IMR-90 (cell line): ENCODE measurements at regions not wholly inside any gene's neighbourhood (a gene's known extent, or its start where the extent isn't known, plus 50 kb on each side); places are given as distances from the start of the nearest gene placed in this dataset.

Experiments
- ATAC-seq: fragments of 200-7000 bp; cut with Tn5 transposase; 2 replicates; pipeline ENCODE4 v1.9.1; 2020; ENCODE audit warnings: low read depth, mild to moderate bottlenecking, moderate library complexity
- BruUV-seq: library from RNA; stranded (reverse); fragments of 400-500 nt; replicated peaks from 2 replicates; lab custom pipeline; 2021; lab: Mats Ljungman, UMichigan
- CTCF ChIA-PET: fragments of 300-600 bp; formaldehyde crosslinking; extraction: SDS; loops from one replicate; lab custom pipeline; 2021; ENCODE audit warnings: antibody characterized with exemption; lab: Yijun Ruan, JAX
- POLR2A ChIA-PET: fragments of 300-600 bp; sonication (Branson Sonifier 250); formaldehyde crosslinking; loops from one replicate; lab custom pipeline; 2022; ENCODE audit warnings: antibody characterized with exemption; ENCODE audit not compliant: unreplicated experiment; lab: Charles Lee
- DNase-seq: peaks from one replicate; pipeline ENCODE4 v3.0.0; 2013
- H2AFZ ChIP-seq: replicated peaks from 2 replicates; pipeline ENCODE3; 2013; ENCODE audit warnings: low read length, mild to moderate bottlenecking; ENCODE audit not compliant: poor library complexity
- H2AK5ac ChIP-seq: 2 replicates; pipeline ENCODE4 v1.6.1; 2013; ENCODE audit warnings: low read depth, low read length, inconsistent platforms
- H2AK9ac ChIP-seq: replicated peaks from 2 replicates; pipeline ENCODE3; 2013; ENCODE audit warnings: mild to moderate bottlenecking, low read depth, low read length, moderate library complexity; ENCODE audit not compliant: poor library complexity
- H2BK120ac ChIP-seq: 2 replicates; pipeline ENCODE4 v1.6.1; 2013; ENCODE audit warnings: low read depth, low read length, inconsistent platforms
- H2BK15ac ChIP-seq: 3 replicates; pipeline ENCODE4 v1.6.1; 2013; ENCODE audit warnings: low read depth, low read length, inconsistent platforms
- H2BK20ac ChIP-seq: 2 replicates; pipeline ENCODE4 v1.6.1; 2013; ENCODE audit warnings: low read depth, mild to moderate bottlenecking, inconsistent platforms, low read length, moderate library complexity
- H2BK5ac ChIP-seq: 2 replicates; pipeline ENCODE4 v1.6.1; 2013; ENCODE audit warnings: mild to moderate bottlenecking, low read depth, low read length, inconsistent platforms; ENCODE audit not compliant: poor library complexity, severe bottlenecking
- H3K14ac ChIP-seq: replicated peaks from 2 replicates; pipeline ENCODE4 v1.6.1; 2013; ENCODE audit warnings: low read depth, low read length, inconsistent platforms
- H3K18ac ChIP-seq: 2 replicates; pipeline ENCODE4 v1.6.1; 2013; ENCODE audit warnings: low read depth, low read length, control low read depth
- H3K23ac ChIP-seq: 2 replicates; pipeline ENCODE4 v1.6.1; 2013; ENCODE audit warnings: low read depth, low read length, inconsistent platforms
- H3K27ac ChIP-seq: 2 replicates; pipeline ENCODE4 v1.5.1; 2013; ENCODE audit warnings: mild to moderate bottlenecking, control low read depth, low read length; ENCODE audit not compliant: insufficient read depth
- H3K27me3 ChIP-seq: 2 replicates; pipeline ENCODE4 v1.6.1; 2013; ENCODE audit warnings: low read length; ENCODE audit not compliant: control insufficient read depth, insufficient read depth
- H3K36me3 ChIP-seq: 2 replicates; pipeline ENCODE4 v1.6.1; 2013; ENCODE audit warnings: low read length, mixed read lengths; ENCODE audit not compliant: control insufficient read depth, insufficient read depth
- H3K4ac ChIP-seq: 2 replicates; pipeline ENCODE4 v1.6.1; 2013; ENCODE audit warnings: low read depth, low read length, inconsistent platforms
- H3K4me1 ChIP-seq: 2 replicates; pipeline ENCODE4 v1.6.1; 2013; ENCODE audit warnings: low read length, mixed read lengths; ENCODE audit not compliant: control insufficient read depth, insufficient read depth
- H3K4me2 ChIP-seq: 2 replicates; pipeline ENCODE4 v1.6.1; 2013; ENCODE audit warnings: low read depth, mild to moderate bottlenecking, control low read depth, low read length, moderate library complexity
- H3K4me3 ChIP-seq: 2 replicates; pipeline ENCODE4 v1.5.1; 2013; ENCODE audit warnings: low read depth, mild to moderate bottlenecking, control low read depth, low read length, moderate library complexity; ENCODE audit not compliant: insufficient read depth
- H3K56ac ChIP-seq: 2 replicates; pipeline ENCODE4 v1.6.1; 2013; ENCODE audit warnings: low read length, inconsistent platforms; ENCODE audit not compliant: insufficient read depth; ENCODE audit errors: extremely low read depth
- H3K79me1 ChIP-seq, 2 experiments: 2 replicates each; pipeline ENCODE4 v1.6.1; 2013; ENCODE audit warnings: low read length in 2 of 2, inconsistent platforms in 1 of 2, low read depth in 1 of 2
- H3K9ac ChIP-seq: 2 replicates; pipeline ENCODE4 v1.6.1; 2013; ENCODE audit warnings: low read depth, low read length, control low read depth
- H3K9me1 ChIP-seq: 2 replicates; pipeline ENCODE4 v1.6.1; 2013; ENCODE audit warnings: low read length, inconsistent platforms; ENCODE audit not compliant: insufficient read depth
- H3K9me3 ChIP-seq: 2 replicates; pipeline ENCODE4 v1.6.1; 2013; ENCODE audit warnings: low read length; ENCODE audit not compliant: control insufficient read depth, insufficient read depth
- H4K20me1 ChIP-seq: 2 replicates; pipeline ENCODE4 v1.6.1; 2013; ENCODE audit warnings: low read length, inconsistent platforms; ENCODE audit not compliant: insufficient read depth
- H4K5ac ChIP-seq: 2 replicates; pipeline ENCODE4 v1.6.1; 2013; ENCODE audit warnings: mild to moderate bottlenecking, low read depth, low read length, control low read depth
- H4K8ac ChIP-seq, 2 experiments: 2 replicates each; pipeline ENCODE4 v1.6.1; 2013; ENCODE audit warnings: low read depth in 2 of 2, low read length in 2 of 2, control low read depth in 1 of 2, inconsistent platforms in 1 of 2
- H4K91ac ChIP-seq: 2 replicates; pipeline ENCODE4 v1.6.1; 2013; ENCODE audit warnings: low read depth, low read length, inconsistent platforms; ENCODE audit not compliant: insufficient read depth
- CEBPB ChIP-seq: IDR thresholded peaks from 2 replicates; pipeline ENCODE4 v1.6.1; 2012; ENCODE audit warnings: low read depth, low read length, improper control_type of control experiment
- FOS ChIP-seq: fragments of 150-350 bp; IDR thresholded peaks from 2 replicates; pipeline ENCODE4 v1.6.1; 2016; ENCODE audit warnings: low read depth, low read length
- WGBS, 2 experiments: methylation state at CpG; one replicate each; pipeline versions ENCODE4 v1.1.5 to v1.1.7; 2013; ENCODE audit warnings: missing lambda C conversion rate in 2 of 2; ENCODE audit not compliant: insufficient read length in 1 of 2; ENCODE audit errors: extremely low coverage in 2 of 2; 5-methylcytosine and 5-hydroxymethylcytosine counted together
- dilution Hi-C: fragments of 300-500 bp; cut with HindIII; formaldehyde crosslinking; loops from one replicate; pipeline ENCODE4 v1.14.3; 2018; ENCODE audit warnings: low sequenced_read_pairs; ENCODE audit not compliant: unreplicated experiment
- in situ Hi-C: fragments of 300-500 bp; cut with MboI; formaldehyde crosslinking; loops from 3 replicates; pipeline ENCODE4 v1.14.3; 2019; ENCODE audit warnings: low sequenced_read_pairs, inconsistent platforms, mixed read lengths
- intact Hi-C: fragments of 100-400 bp; cut with micrococcal nuclease; formaldehyde crosslinking; loops from 2 replicates; pipeline ENCODE4 v1.10.0; 2022

DNA sequence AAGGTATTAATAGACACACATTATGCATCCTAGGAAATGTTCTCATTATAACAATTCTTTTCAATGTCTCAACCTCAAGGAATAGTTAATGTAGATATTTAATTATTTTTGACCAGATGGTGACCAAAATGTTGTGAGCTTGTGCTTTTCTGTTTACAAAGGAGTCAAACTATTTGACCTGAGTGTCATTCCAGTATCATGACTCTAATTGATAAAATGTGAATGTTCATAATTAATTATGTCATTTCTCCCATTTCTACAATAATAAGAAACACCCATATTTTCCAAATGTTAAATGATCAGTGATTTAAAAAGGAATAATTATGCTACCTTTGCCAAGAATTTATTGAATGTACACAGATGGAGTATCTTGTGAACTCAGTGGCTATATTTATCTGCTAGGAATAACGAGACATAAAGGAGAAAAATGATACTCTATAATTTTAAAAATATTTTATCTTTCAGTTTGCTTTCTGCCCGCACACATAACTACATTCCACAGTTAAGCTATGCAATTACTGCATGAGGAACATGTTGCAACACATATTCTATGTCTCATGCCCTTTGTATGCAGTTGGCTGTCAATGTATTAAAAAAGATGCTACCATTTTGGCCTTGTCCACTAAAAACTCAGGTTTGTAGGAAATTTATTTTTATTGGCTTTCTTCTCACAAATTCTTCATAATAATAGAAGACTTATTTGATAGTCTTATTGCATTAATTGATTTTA, 376.7 kb upstream of the CCDC179 start:
- no peaks in the 10 kb centered on the region; the same call in 1 of the 2 replicates for H3K4me1 ChIP-seq
- H3K79me1 ChIP-seq = no peaks in the 10 kb centered on the region
- no peak overlapping the region for H2BK15ac ChIP-seq
- no peak overlapping the region for H3K4me3 ChIP-seq
- no peak overlapping the region for H2BK20ac ChIP-seq
- no peak overlapping the region for H2AK5ac ChIP-seq
- H4K20me1 ChIP-seq = no peaks in the 10 kb centered on the region
- ChIA-PET POLR2A (interaction anchor here (0.6 kb wide), 1 partner anchor 1542 kb away, joined by 3 read pairs; no protein-coding TSS in a partner anchor), CTCF (interaction anchor here (1.3 kb wide), 1 partner anchor 10 kb away, joined by 3 read pairs; no protein-coding TSS in a partner anchor)
- no peak overlapping the region for H4K91ac ChIP-seq
- H3K4ac ChIP-seq = no peak overlapping the region
- H3K9me1 ChIP-seq = no peaks in the 10 kb centered on the region
- H3K4me2 ChIP-seq = no peak overlapping the region
- no peak overlapping the region for H3K9ac ChIP-seq
- H2BK5ac ChIP-seq = peak overlapping the region; percentile 51
- no peak overlapping the region for H4K8ac ChIP-seq
- no peak overlapping the region for H4K5ac ChIP-seq
- no CpG with 5 or more reads among the region's 2 CpGs for WGBS, 2 experiments
- H2AK9ac ChIP-seq = no peak overlapping the region
- intact Hi-C loops (no loop called here), in situ Hi-C loops (no loop called here), dilution Hi-C loops (no loop called here)
- no peak overlapping the region for H3K23ac ChIP-seq
- H3K9me3 ChIP-seq = no peaks in the 10 kb centered on the region
- no peak overlapping the region for H3K56ac ChIP-seq
- no TSS peak for BruUV-seq
- H3K36me3 ChIP-seq = no peaks in the 10 kb centered on the region
- H3K27ac ChIP-seq = no peak overlapping the region
- no peaks in the 10 kb centered on the region for H3K27me3 ChIP-seq
- H2BK120ac ChIP-seq = no peak overlapping the region
- ATAC-seq (no peak; the same call in 1 of the 2 replicates), DNase-seq (peak; percentile 61)
- H2AFZ ChIP-seq = no peak overlapping the region
- H3K14ac ChIP-seq = no peak overlapping the region
- TF ChIP-seq CEBPB (peak; percentile 90), FOS (no peak)
- H3K18ac ChIP-seq = no peak overlapping the region
